OCI-LY3 (cell line): ENCODE measurements at regions not wholly inside any gene's neighbourhood (a gene's known extent, or its start where the extent isn't known, plus 50 kb on each side); places are given as distances from the start of the nearest gene placed in this dataset.

Experiments
- EZH2phosphoT487 ChIP-seq: fragments of 200-600 bp; shearing (Covaris generic); IDR thresholded peaks from 2 replicates; pipeline ENCODE4 v1.6.1; 2018; ENCODE audit warnings: antibody characterized with exemption, mixed run types, low read depth
- TF ChIP-seq, protein P1 (sequence below): fragments of 200-600, 300-600 bp; sonication (generic); IDR thresholded peaks from 2 replicates; pipeline ENCODE4 v1.5.1; 2014; ENCODE audit warnings: antibody characterized with exemption, low read length, low read depth

DNA sequence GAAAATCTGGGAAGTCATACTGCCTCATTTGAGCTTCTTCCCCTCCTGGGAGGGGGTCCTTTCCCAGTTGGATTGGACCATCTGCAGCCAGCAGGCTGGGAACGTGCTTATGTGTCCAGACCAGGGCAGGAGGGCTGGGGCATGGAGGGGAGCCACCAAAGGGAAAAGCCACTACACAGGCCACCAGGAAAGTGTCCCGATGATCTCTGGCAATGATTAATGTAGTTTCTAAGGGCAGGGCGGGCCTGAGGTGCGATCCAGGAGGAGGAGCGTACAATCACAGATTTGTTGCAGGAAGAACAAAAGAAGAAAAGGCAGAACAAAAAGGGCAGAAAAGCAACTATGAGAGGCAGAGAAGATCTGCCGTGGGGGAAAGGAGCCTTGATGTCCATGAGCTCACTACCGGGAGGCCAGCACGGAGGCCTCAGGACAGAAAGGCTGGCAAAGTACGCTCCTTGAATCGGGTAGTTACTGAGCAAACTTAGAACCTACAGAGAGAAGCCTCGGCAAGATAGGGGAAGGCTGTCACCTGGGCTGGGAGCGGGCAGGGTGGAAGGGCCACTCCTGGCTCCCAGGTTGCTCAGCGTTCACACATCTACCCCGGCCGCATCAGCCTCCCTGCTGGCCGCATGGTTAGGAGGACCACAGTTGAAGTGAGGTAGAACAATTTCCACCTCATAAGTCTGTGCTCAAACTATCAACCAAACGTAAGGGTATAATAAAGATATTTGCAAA lies 79.5 kb upstream of the PCSK6 start:
- TF ChIP-seq, protein P1, sequence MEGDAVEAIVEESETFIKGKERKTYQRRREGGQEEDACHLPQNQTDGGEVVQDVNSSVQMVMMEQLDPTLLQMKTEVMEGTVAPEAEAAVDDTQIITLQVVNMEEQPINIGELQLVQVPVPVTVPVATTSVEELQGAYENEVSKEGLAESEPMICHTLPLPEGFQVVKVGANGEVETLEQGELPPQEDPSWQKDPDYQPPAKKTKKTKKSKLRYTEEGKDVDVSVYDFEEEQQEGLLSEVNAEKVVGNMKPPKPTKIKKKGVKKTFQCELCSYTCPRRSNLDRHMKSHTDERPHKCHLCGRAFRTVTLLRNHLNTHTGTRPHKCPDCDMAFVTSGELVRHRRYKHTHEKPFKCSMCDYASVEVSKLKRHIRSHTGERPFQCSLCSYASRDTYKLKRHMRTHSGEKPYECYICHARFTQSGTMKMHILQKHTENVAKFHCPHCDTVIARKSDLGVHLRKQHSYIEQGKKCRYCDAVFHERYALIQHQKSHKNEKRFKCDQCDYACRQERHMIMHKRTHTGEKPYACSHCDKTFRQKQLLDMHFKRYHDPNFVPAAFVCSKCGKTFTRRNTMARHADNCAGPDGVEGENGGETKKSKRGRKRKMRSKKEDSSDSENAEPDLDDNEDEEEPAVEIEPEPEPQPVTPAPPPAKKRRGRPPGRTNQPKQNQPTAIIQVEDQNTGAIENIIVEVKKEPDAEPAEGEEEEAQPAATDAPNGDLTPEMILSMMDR: no peak
- no peak for TF ChIP-seq EZH2phosphoT487
